ENCODE measurements at regions not wholly inside any gene's neighbourhood (a gene's known extent, or its start where the extent isn't known, plus 50 kb on each side); places are given as distances from the start of the nearest gene placed in this dataset.
"Not testable (repeated sequence)": the region's sequence is repeated elsewhere in the genome, so short reads cannot be mapped to it uniquely, and the experiment has no call there.

GRCh38 chr4:67328393-67328792 is 216.9 kb downstream of the CENPC start:
- no peak for DNase-seq

GRCh38 chr4:67328018-67328278 is 217.4 kb downstream of the CENPC start:
- no peak for DNase-seq

- peak; percentile 8 for DNase-seq
Measured at GRCh38 chr4:67327245-67328017, 217.9 kb downstream of the CENPC start.

GRCh38 chr4:67325791-67326190 is 219.5 kb downstream of the CENPC start:
- no peak for DNase-seq

- DNase-seq, result no peak
Measured at GRCh38 chr4:67320645-67321044, 224.7 kb downstream of the CENPC start.

GRCh38 chr4:67319607-67320006 is 225.7 kb downstream of the CENPC start:
- DNase-seq, result not testable (repeated sequence)

- not testable (repeated sequence) for DNase-seq
Measured at GRCh38 chr4:67300497-67301185, 244.7 kb downstream of the CENPC start.

GRCh38 chr4:67292636-67293035 is 252.7 kb downstream of the CENPC start:
- DNase-seq, result no peak

- no peak for DNase-seq
Measured at GRCh38 chr4:67292045-67292444, 253.3 kb downstream of the CENPC start.

GRCh38 chr4:67291644-67292043 is 253.7 kb downstream of the CENPC start:
- DNase-seq, result no peak

GRCh38 chr4:67288964-67289363 is 256.3 kb downstream of the CENPC start:
- no peak for DNase-seq

- DNase-seq, result no peak
Measured at GRCh38 chr4:67286724-67287123, 258.6 kb downstream of the CENPC start.

GRCh38 chr4:67282749-67283148 is 262.6 kb downstream of the CENPC start:
- no peak for DNase-seq

GRCh38 chr4:67275179-67275750 is 270.0 kb downstream of the CENPC start:
- DNase-seq, result no peak

- DNase-seq, result not testable (repeated sequence)
Measured at GRCh38 chr4:67274671-67275070, 270.6 kb downstream of the CENPC start.

GRCh38 chr4:67273666-67274065 is 271.6 kb downstream of the CENPC start:
- no peak for DNase-seq

- no peak for DNase-seq
Measured at GRCh38 chr4:67261971-67262370, 283.3 kb downstream of the CENPC start.

- no peak for DNase-seq
Measured at GRCh38 chr4:67256388-67257043, 288.8 kb downstream of the CENPC start.

- no peak for DNase-seq
Measured at GRCh38 chr4:67250131-67250896, 295.0 kb downstream of the CENPC start.

- no peak for DNase-seq
Measured at GRCh38 chr4:67236788-67237187, 308.5 kb downstream of the CENPC start.

GRCh38 chr4:67236318-67236717 is 309.0 kb downstream of the CENPC start:
- DNase-seq, result no peak

- DNase-seq, result no peak
Measured at GRCh38 chr4:67234296-67234695, 311.0 kb downstream of the CENPC start.

GRCh38 chr4:67229148-67229547 is 316.2 kb downstream of the CENPC start:
- DNase-seq, result no peak

Data from 8988T (cell line).